GM12872 (cell line): ENCODE measurements at regions not wholly inside any gene's neighbourhood (a gene's known extent, or its start where the extent isn't known, plus 50 kb on each side); places are given as distances from the start of the nearest gene placed in this dataset.

Experiments
- TF ChIP-seq, protein P1 (sequence below): IDR thresholded peaks from 3 replicates; pipeline ENCODE4 v1.5.1; 2011; ENCODE audit warnings: low read depth, mild to moderate bottlenecking, low read length, moderate library complexity; ENCODE audit not compliant: insufficient read depth

- TF ChIP-seq, protein P1, sequence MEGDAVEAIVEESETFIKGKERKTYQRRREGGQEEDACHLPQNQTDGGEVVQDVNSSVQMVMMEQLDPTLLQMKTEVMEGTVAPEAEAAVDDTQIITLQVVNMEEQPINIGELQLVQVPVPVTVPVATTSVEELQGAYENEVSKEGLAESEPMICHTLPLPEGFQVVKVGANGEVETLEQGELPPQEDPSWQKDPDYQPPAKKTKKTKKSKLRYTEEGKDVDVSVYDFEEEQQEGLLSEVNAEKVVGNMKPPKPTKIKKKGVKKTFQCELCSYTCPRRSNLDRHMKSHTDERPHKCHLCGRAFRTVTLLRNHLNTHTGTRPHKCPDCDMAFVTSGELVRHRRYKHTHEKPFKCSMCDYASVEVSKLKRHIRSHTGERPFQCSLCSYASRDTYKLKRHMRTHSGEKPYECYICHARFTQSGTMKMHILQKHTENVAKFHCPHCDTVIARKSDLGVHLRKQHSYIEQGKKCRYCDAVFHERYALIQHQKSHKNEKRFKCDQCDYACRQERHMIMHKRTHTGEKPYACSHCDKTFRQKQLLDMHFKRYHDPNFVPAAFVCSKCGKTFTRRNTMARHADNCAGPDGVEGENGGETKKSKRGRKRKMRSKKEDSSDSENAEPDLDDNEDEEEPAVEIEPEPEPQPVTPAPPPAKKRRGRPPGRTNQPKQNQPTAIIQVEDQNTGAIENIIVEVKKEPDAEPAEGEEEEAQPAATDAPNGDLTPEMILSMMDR, result no peak
Measured at GRCh38 chr20:20847814-20848213, 135.4 kb upstream of the RALGAPA2 start.

DNA sequence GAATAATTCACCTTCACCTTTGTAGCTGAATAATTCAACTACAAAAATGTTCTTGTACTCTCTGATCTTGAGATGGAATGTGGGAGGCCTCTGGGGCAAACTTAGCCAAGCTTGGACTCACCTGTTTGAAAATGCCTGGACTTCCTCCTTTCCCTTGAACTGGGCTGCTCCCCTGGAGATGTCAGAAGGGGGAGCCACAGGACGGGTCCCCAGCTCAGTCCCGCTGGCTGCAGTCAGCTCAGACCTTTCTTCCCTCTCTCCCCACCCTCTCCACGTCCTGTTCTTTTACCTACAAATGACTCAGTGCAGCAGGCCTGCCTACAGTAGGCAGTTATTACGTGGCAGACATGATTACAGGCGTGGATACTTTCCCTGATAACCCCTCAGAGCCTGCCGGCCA is 131.5 kb upstream of the RALGAPA2 start:
- TF ChIP-seq, protein P1, result no peak

- TF ChIP-seq, protein P1, result no peak
Measured at GRCh38 chr20:20839771-20840170, 127.3 kb upstream of the RALGAPA2 start.

GRCh38 chr20:20837574-20838021 is 125.2 kb upstream of the RALGAPA2 start:
- TF ChIP-seq, protein P1, result peak; percentile 53

DNA sequence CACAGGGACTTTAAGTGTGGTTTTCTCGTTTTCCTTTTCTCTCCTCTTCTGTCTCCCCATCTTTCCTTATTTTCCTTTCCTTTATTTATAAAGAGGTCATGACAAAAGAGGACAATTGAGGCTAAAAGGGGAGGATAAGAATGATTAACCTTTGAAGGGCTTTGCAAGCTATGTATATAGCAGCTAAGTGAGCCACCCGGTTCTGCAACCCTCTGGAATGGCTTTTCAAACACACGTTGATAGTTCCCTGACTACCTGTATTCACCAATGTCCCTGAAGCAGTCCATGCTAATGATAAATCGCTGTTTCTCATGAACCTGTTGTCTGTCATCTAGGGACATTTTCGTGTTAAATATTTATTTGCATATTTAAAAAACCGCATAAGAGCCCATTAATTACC is 124.4 kb upstream of the RALGAPA2 start:
- TF ChIP-seq, protein P1, result no peak

DNA sequence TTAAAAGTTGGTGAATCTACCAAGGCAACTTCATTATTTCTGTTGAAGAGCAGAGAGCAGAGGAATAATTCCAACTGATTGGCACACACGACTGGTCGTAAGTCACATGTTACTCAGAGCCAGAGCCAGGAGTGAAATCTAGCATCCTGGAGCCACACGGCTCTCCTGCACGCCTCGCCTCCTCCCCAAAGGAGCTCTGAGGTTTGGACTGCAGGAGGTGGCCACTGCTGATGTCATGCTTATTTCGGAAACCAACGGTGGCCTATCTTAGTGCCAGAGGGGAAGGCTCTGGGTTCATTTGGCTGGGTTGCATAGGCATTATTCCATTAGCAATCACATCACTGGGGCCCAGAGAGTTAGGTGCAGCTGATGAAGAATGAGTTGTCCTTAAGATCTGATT is 123.5 kb upstream of the RALGAPA2 start:
- TF ChIP-seq, protein P1, result no peak

DNA sequence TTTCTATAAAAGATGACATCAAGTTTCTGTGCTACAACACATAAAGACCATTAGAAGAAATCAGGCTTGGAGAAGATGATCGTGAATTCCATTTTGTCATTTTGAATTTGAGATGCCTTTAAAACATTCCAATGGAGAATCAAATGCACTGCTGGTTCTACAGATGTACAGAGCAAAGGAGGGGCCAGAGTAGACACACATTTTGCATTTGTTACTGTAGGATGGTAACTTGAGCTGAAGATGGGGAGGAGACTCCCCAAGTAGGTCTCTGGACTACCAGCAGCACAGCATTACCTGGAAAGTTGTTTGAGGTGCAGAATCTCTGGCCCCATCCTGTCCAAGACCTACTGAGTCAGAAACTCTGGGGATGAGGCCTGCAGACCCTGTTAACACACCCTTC is 121.6 kb upstream of the RALGAPA2 start:
- TF ChIP-seq, protein P1, result no peak

- TF ChIP-seq, protein P1, result no peak
Measured at GRCh38 chr20:20832715-20833114, 120.3 kb upstream of the RALGAPA2 start.
